GM12892 (cell line): ENCODE measurements at regions not wholly inside any gene's neighbourhood (a gene's known extent, or its start where the extent isn't known, plus 50 kb on each side); places are given as distances from the start of the nearest gene placed in this dataset.

Experiments used
- POLR2A ChIP-seq: IDR thresholded peaks from 2 replicates; pipeline ENCODE4 v1.6.1; 2011; ENCODE audit warnings: low read depth, low read length, control low read depth
- TAF1 ChIP-seq: IDR thresholded peaks from 2 replicates; pipeline ENCODE4 v1.6.1; 2011; ENCODE audit warnings: low read depth, mild to moderate bottlenecking, control low read depth, low read length, borderline replicate concordance

- TF ChIP-seq TAF1: no peak
- no peak for TF ChIP-seq POLR2A
These were observed 105.6 kb upstream of the AP1S2 start for GRCh38 chrX:15960237-15960636.
